ENCODE measurements at regions not wholly inside any gene's neighbourhood (a gene's known extent, or its start where the extent isn't known, plus 50 kb on each side); places are given as distances from the start of the nearest gene placed in this dataset.

- TF ChIP-seq CTCF (IDR thresholded peaks at IDR 0.05) (no peak), EP300 (IDR thresholded peaks at IDR 0.05) (no peak)
Observed at GRCh38 chr6:89015971-89016370, 52.6 kb upstream of the RNGTT start.

All from ovary (tissue), 3 donors.